ENCODE measurements at regions not wholly inside any gene's neighbourhood (a gene's known extent, or its start where the extent isn't known, plus 50 kb on each side); places are given as distances from the start of the nearest gene placed in this dataset.

- no peak for TF ChIP-seq MXI1 (IDR thresholded peaks at IDR 0.05; ENCODE audit: borderline replicate concordance, low read depth, low read length)
- TF ChIP-seq, protein P1, sequence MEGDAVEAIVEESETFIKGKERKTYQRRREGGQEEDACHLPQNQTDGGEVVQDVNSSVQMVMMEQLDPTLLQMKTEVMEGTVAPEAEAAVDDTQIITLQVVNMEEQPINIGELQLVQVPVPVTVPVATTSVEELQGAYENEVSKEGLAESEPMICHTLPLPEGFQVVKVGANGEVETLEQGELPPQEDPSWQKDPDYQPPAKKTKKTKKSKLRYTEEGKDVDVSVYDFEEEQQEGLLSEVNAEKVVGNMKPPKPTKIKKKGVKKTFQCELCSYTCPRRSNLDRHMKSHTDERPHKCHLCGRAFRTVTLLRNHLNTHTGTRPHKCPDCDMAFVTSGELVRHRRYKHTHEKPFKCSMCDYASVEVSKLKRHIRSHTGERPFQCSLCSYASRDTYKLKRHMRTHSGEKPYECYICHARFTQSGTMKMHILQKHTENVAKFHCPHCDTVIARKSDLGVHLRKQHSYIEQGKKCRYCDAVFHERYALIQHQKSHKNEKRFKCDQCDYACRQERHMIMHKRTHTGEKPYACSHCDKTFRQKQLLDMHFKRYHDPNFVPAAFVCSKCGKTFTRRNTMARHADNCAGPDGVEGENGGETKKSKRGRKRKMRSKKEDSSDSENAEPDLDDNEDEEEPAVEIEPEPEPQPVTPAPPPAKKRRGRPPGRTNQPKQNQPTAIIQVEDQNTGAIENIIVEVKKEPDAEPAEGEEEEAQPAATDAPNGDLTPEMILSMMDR (conservative IDR thresholded peaks at IDR 0.05; ENCODE audit: low read depth, low read length): no peak
- TF ChIP-seq POLR2A (IDR thresholded peaks at IDR 0.05; ENCODE audit: low read depth, low read length): no peak
- no peak for TF ChIP-seq CHD1 (IDR thresholded peaks at IDR 0.05; ENCODE audit: low read depth, low read length)
- no peak for TF ChIP-seq BHLHE40 (IDR thresholded peaks at IDR 0.05; ENCODE audit: low read depth, low read length)
- TF ChIP-seq MAFK (IDR thresholded peaks at IDR 0.05; ENCODE audit: low read depth, low read length): no peak
- no peak for TF ChIP-seq CEBPB (IDR thresholded peaks at IDR 0.05; ENCODE audit: low read depth, low read length)
- TF ChIP-seq FOS (IDR thresholded peaks at IDR 0.05; ENCODE audit: low read depth, low read length): no peak
These were observed 132.6 kb upstream of the ESRRG start for GRCh38 chr1:216855810-216856209.

Measured in IMR-90 (cell line).